Body of pancreas (tissue), 4 donors: ENCODE measurements at regions not wholly inside any gene's neighbourhood (a gene's known extent, or its start where the extent isn't known, plus 50 kb on each side); places are given as distances from the start of the nearest gene placed in this dataset.

Experiments used
- ATAC-seq: fragments of 150-250 bp; one replicate; pipeline ENCODE4 v1.9.1; 2016
- DNase-seq, 4 donors: peaks; one replicate each; pipeline ENCODE4 v3.0.0-alpha.2; 2019
- H3K27ac ChIP-seq, 4 donors: fragments of 200-600 bp; sonication (generic); 1 replicate in 3 of 4; 2 replicates in 1 of 4; pipeline versions ENCODE4 v1.5.1 to v1.6.1; 2016 to 2019; ENCODE audit warnings: mild to moderate bottlenecking in 1 of 4, mixed read lengths in 1 of 4, moderate library complexity in 1 of 4
- H3K27me3 ChIP-seq, 2 donors: fragments of 200-600 bp; sonication (generic); one replicate each; pipeline ENCODE4 v1.6.0; 2016; ENCODE audit warnings: mild to moderate bottlenecking in 1 of 2
- H3K36me3 ChIP-seq, 2 donors: fragments of 200-600 bp; sonication (generic); replicated peaks in 1 of 2; 2 replicates each; pipeline ENCODE4 v1.5.1; 2016; ENCODE audit warnings: low read depth in 2 of 2; ENCODE audit not compliant: insufficient read depth in 1 of 2
- H3K4me1 ChIP-seq: fragments of 200-600 bp; sonication (generic); one replicate; pipeline ENCODE4 v1.6.0; 2016
- H3K4me3 ChIP-seq, 2 donors: fragments of 200-600 bp; sonication (generic); 1 replicate in 1 of 2; 2 replicates in 1 of 2; pipeline ENCODE4 v1.5.1; 2016 to 2019
- H3K9me3 ChIP-seq, 3 donors: fragments of 200-600 bp; sonication (generic); 1 replicate in 2 of 3; 2 replicates in 1 of 3; pipeline ENCODE4 v1.5.1; 2016
- POLR2A ChIP-seq, 3 donors: fragments of 450-650 bp; IDR thresholded peaks; one replicate each; pipeline ENCODE4 v1.6.1; 2016; ENCODE audit warnings: antibody characterized with exemption in 3 of 3, mild to moderate bottlenecking in 2 of 3
- WGBS, 2 donors: methylation state at CpG; one replicate each; pipeline ENCODE4 v1.1.5; 2017; 5-methylcytosine and 5-hydroxymethylcytosine counted together
- intact Hi-C: fragments of 100-400 bp; cut with DNase I; formaldehyde crosslinking; loops from one replicate; pipeline ENCODE4 v1.15.1; 2023
- TF ChIP-seq, protein P1 (sequence below), 7 experiments: fragments of 450-650 bp in 4 of 7; fragments of 200-600 bp in 3 of 7; sonication (generic) in 3 of 7; IDR thresholded peaks; one replicate each; pipeline ENCODE4 v1.5.1; 2016 to 2019; ENCODE audit warnings: antibody characterized with exemption in 7 of 7

DNA sequence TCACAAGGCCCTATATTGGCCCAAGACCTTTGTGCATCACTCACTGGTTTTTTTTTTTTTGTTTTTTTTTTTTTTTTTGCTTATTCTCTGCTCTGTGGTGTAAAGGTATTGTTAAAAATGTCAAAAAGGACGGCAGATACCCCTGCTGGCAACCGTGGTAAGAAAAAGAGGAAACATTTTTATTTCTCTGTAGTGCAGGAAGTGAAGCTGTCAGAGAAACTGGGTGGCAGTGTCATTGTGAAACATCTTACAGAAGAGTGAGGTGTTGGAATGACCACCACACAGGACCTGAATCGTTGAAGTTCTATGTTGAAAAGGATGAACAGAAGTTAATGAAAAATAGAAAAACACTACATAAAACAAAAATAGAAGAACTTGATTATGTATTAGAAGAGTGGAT is 346.4 kb downstream of the FGF9 start:
- DNase-seq (no peak), ATAC-seq (no peak)
- WGBS, 2 donors: 47 to 49% methylated on average over 3 of the region's 3 CpGs
- H3K36me3 ChIP-seq: no peaks in the 10 kb centered on the region
- intact Hi-C loops: no loop called here
- TF ChIP-seq POLR2A (IDR thresholded peaks at IDR 0.05): no peak
- TF ChIP-seq, protein P1, sequence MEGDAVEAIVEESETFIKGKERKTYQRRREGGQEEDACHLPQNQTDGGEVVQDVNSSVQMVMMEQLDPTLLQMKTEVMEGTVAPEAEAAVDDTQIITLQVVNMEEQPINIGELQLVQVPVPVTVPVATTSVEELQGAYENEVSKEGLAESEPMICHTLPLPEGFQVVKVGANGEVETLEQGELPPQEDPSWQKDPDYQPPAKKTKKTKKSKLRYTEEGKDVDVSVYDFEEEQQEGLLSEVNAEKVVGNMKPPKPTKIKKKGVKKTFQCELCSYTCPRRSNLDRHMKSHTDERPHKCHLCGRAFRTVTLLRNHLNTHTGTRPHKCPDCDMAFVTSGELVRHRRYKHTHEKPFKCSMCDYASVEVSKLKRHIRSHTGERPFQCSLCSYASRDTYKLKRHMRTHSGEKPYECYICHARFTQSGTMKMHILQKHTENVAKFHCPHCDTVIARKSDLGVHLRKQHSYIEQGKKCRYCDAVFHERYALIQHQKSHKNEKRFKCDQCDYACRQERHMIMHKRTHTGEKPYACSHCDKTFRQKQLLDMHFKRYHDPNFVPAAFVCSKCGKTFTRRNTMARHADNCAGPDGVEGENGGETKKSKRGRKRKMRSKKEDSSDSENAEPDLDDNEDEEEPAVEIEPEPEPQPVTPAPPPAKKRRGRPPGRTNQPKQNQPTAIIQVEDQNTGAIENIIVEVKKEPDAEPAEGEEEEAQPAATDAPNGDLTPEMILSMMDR (IDR thresholded peaks at IDR 0.05): no peak
- H3K4me1 ChIP-seq: no peaks in the 10 kb centered on the region
- H3K27ac ChIP-seq: no peak overlapping the region
- H3K4me3 ChIP-seq: no peak overlapping the region
- no peaks in the 10 kb centered on the region for H3K27me3 ChIP-seq
- H3K9me3 ChIP-seq: no peaks in the 10 kb centered on the region

DNA sequence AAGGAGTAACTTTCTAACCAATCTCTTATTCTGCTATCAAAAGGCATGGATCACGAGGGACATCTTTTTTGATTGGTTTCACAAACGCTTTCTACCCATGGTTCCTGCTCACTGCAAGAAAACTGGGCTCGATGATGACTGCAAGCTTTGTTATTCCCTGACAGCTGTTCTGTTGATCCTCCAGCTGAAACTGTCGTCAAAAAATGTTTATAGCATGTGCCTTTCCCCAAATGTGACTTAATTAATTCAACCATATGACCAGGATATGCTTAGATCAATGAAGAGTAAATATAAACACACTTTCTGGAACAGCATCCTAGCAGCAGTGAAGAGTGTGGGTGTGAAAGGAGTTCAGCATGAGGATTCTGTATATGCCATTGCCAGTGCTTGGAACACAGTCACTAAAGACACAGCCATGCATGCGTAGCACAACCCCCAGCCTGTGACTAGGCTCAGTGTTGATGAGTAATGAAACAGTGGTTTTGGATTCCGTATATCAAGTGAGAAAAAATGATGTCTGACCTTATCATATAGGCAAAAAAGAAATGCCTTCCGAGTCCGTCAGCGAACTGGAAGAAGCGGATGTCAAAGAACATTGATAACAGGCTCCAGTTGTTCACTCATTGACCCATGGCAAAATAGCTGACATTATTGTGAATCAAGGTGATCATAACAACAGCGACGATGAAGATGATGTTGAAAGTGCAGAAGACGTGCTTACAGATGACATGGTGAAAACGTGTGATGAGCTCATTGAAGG is 347.4 kb downstream of the FGF9 start:
- DNase-seq (no peak), ATAC-seq (no peak)
- Histone ChIP-seq H3K36me3 (no peaks in the 10 kb centered on the region), H3K27ac (no peak overlapping the region), H3K9me3 (no peaks in the 10 kb centered on the region), H3K4me1 (no peaks in the 10 kb centered on the region), H3K27me3 (no peaks in the 10 kb centered on the region), H3K4me3 (no peak overlapping the region)
- intact Hi-C loops: no loop called here
- 77 to 80% methylated on average over 14 of the region's 14 CpGs for WGBS, 2 donors
- TF ChIP-seq POLR2A (IDR thresholded peaks at IDR 0.05): no peak
- TF ChIP-seq, protein P1 (IDR thresholded peaks at IDR 0.05): no peak

DNA sequence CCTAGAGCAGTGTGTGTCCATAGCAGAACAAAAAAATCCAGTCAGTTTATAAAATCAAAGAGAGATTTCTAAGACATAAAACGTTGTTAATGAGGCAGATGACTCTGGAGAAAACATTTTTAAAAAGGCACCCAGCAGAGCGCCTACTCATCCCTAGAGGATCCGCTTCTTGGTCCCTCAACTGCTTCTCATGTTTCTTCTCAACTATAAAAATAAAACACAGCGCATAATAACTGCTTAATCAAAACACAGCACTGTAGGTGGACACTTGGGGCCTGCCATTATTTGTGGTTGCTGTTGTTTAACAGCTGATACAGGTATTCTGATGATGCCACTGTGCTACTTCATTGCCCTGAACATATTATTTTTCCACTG is 347.9 kb downstream of the FGF9 start:
- H3K27ac ChIP-seq: no peak overlapping the region
- H3K9me3 ChIP-seq: no peaks in the 10 kb centered on the region
- TF ChIP-seq, protein P1 (IDR thresholded peaks at IDR 0.05): no peak
- TF ChIP-seq POLR2A (IDR thresholded peaks at IDR 0.05): no peak
- ATAC-seq (no peak), DNase-seq (no peak)
- H3K4me1 ChIP-seq: no peaks in the 10 kb centered on the region
- H3K4me3 ChIP-seq: no peak overlapping the region
- H3K27me3 ChIP-seq: no peaks in the 10 kb centered on the region
- H3K36me3 ChIP-seq: no peaks in the 10 kb centered on the region
- whole genome bisulfite sequencing, 2 donors: 83 to 88% methylated on average over 4 of the region's 4 CpGs
- intact Hi-C loops: no loop called here

DNA sequence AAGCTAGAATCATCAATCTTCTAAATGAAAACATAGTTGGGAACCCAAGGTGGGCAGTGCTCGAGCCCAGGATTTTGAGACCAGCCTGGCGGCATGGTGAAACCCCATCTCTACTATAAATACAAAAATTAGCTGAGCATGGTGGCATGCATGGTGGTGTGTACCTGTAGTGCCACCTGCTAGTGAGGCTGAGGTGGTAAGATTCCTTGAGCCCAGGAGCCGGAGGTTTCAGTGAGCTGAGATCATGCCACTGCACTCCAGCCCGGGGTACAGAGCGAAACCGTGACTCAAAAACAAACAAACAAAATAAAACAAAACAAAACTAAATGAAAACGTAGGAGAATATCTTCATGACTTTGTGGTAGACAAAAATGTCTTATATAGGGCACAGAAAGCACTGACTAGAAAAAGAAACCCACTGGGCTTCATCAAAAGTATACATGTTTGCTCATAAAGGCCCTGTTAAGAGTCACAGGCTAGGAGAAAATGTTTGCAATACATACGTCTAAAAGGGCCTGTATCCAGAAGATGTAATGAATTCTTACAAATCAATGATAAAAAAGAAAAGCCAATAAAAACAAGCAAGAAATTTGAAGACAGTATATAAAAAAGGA is 353.6 kb downstream of the FGF9 start:
- WGBS, 2 donors: 87 to 92% methylated on average over 8 of the region's 8 CpGs
- TF ChIP-seq POLR2A (IDR thresholded peaks at IDR 0.05): no peak
- TF ChIP-seq, protein P1 (IDR thresholded peaks at IDR 0.05): no peak
- H3K36me3 ChIP-seq: no peaks in the 10 kb centered on the region
- H3K27me3 ChIP-seq: no peaks in the 10 kb centered on the region
- intact Hi-C loops: no loop called here
- H3K4me3 ChIP-seq: no peak overlapping the region
- no peak for ATAC-seq
- H3K27ac ChIP-seq: no peak overlapping the region
- no peak for DNase-seq
- peaks cover 2% of the 10 kb centered on the region for H3K4me1 ChIP-seq
- no peaks in the 10 kb centered on the region for H3K9me3 ChIP-seq

DNA sequence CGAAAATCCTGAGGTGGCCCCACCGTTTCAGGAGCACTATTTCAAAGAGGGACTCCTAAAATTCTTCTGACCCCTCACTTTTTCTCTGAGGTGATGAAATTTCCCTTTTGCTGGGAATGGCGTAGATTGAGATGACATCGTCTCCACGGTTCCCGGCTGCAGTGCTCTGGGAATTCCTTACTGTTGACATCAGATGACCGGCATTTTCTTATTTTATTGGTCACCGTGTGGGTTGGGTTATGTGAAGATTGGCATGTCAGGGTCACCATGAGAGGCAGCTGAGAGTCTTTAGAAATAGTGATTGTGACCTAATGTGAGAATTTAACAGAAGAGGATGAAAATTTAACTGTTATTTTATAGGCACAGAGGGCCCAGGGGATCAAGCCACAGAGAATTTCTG is 356.7 kb downstream of the FGF9 start:
- TF ChIP-seq POLR2A (IDR thresholded peaks at IDR 0.05): no peak
- TF ChIP-seq, protein P1 (IDR thresholded peaks at IDR 0.05): no peak
- H3K27ac ChIP-seq: no peak overlapping the region
- ATAC-seq: no peak
- no peaks in the 10 kb centered on the region for H3K27me3 ChIP-seq
- DNase-seq: no peak
- no peaks in the 10 kb centered on the region for H3K36me3 ChIP-seq
- intact Hi-C loops: no loop called here
- no peak overlapping the region for H3K4me3 ChIP-seq
- H3K9me3 ChIP-seq: no peaks in the 10 kb centered on the region
- peaks cover 17% of the 10 kb centered on the region for H3K4me1 ChIP-seq
- WGBS, 2 donors: 86 to 87% methylated on average over 8 of the region's 8 CpGs
